Neural crest cell (in vitro differentiated cells): ENCODE measurements at regions not wholly inside any gene's neighbourhood (a gene's known extent, or its start where the extent isn't known, plus 50 kb on each side); places are given as distances from the start of the nearest gene placed in this dataset.

ENCODE experiments used
- DNase-seq: peaks from one replicate; pipeline ENCODE4 v3.0.0; 2021; ENCODE audit warnings: low read depth, mixed read lengths, low spot score
- H3K27ac Mint-ChIP-seq: one replicate; pipeline ENCODE4 v1.8.0; 2021; ENCODE audit warnings: mild to moderate bottlenecking, mixed read lengths; ENCODE audit not compliant: unreplicated experiment
- H3K27me3 Mint-ChIP-seq: 2 replicates; pipeline ENCODE4 v1.8.0; 2021; ENCODE audit warnings: low read depth, mild to moderate bottlenecking, mixed read lengths
- H3K36me3 Mint-ChIP-seq: 2 replicates; pipeline ENCODE4 v1.8.0; 2021; ENCODE audit warnings: low read depth, mild to moderate bottlenecking, mixed read lengths
- H3K4me1 Mint-ChIP-seq: 2 replicates; pipeline ENCODE4 v1.8.0; 2021; ENCODE audit warnings: mixed read lengths
- H3K4me3 Mint-ChIP-seq: one replicate; pipeline ENCODE4 v1.8.0; 2021; ENCODE audit warnings: mild to moderate bottlenecking, mixed read lengths
- H3K9me3 Mint-ChIP-seq: 2 replicates; pipeline ENCODE4 v1.8.0; 2021; ENCODE audit warnings: mixed read lengths
- TF ChIP-seq, protein P1 (sequence below): fragments of 200-600 bp; sonication (generic); conservative IDR thresholded peaks from 2 replicates; pipeline ENCODE4 v1.5.0; 2021; ENCODE audit warnings: antibody characterized with exemption, mild to moderate bottlenecking

DNA sequence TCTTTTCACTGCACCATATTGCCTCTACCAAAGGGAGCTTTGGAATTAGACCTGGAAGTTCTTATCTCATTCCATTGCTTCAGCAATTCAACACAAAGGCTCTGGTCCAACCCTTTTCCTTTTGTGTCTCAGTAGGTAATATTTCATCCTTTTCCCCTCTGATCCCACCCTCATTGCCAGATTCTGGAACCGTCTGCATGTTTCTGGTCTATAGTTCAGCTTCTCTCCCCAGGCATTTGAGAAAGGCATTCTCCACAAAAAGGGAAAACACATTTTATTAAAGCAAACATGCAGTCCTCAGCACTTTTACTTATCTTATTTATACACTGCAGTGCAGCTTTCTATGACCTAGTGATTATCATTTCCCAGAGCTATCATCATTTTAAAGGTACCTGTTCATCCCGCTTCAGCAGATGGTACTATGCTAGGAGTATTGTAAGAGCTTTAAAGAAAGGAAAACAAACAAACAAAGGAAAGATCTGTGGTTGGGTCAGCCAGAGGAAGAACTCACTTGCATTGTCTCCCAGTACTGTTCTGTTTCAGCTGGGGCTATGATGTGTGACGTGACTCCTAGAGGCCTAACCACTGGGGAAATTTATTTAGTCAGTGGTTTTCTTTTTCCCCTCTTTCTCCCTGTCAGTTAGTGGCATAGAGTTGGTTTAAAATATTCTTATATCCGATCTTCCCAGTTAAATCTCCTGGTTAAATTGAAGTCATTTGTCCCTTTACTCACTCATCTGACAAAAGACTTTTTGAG, 269.2 kb downstream of the TMEM38B start:
- H3K4me1 Mint-ChIP-seq: peaks cover 48% of the 10 kb centered on the region
- no peaks in the 10 kb centered on the region for H3K36me3 Mint-ChIP-seq
- H3K4me3 Mint-ChIP-seq: no peak overlapping the region
- TF ChIP-seq, protein P1, sequence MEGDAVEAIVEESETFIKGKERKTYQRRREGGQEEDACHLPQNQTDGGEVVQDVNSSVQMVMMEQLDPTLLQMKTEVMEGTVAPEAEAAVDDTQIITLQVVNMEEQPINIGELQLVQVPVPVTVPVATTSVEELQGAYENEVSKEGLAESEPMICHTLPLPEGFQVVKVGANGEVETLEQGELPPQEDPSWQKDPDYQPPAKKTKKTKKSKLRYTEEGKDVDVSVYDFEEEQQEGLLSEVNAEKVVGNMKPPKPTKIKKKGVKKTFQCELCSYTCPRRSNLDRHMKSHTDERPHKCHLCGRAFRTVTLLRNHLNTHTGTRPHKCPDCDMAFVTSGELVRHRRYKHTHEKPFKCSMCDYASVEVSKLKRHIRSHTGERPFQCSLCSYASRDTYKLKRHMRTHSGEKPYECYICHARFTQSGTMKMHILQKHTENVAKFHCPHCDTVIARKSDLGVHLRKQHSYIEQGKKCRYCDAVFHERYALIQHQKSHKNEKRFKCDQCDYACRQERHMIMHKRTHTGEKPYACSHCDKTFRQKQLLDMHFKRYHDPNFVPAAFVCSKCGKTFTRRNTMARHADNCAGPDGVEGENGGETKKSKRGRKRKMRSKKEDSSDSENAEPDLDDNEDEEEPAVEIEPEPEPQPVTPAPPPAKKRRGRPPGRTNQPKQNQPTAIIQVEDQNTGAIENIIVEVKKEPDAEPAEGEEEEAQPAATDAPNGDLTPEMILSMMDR: no peak
- H3K9me3 Mint-ChIP-seq: no peaks in the 10 kb centered on the region
- H3K27me3 Mint-ChIP-seq: no peaks in the 10 kb centered on the region
- no peak for DNase-seq
- peak overlapping the region; percentile 0 for H3K27ac Mint-ChIP-seq

DNA sequence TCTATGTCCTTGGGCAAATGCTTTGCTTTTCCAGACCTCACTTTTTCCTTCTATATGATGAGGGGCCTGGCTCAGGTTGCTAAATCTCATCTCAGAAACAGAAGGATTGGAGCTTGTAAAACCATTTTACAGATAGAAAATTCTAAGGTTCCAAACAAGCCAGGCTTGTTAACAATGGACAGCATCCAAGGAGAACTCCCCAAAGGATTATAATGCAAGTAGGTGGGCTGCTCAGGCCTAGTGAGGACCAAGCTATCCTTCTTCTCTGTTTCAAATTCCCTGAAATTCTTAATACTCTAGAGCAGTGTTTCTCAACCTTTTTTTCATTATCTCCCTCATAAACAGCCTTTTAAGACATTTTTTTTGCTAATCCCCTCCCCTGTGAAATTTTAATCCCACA, 269.8 kb downstream of the TMEM38B start:
- Mint-ChIP-seq H3K36me3 (no peaks in the 10 kb centered on the region), H3K9me3 (no peaks in the 10 kb centered on the region), H3K4me3 (no peak overlapping the region), H3K27me3 (no peaks in the 10 kb centered on the region), H3K4me1 (peaks cover 48% of the 10 kb centered on the region), H3K27ac (no peak overlapping the region)
- TF ChIP-seq, protein P1: no peak
- DNase-seq: no peak

DNA sequence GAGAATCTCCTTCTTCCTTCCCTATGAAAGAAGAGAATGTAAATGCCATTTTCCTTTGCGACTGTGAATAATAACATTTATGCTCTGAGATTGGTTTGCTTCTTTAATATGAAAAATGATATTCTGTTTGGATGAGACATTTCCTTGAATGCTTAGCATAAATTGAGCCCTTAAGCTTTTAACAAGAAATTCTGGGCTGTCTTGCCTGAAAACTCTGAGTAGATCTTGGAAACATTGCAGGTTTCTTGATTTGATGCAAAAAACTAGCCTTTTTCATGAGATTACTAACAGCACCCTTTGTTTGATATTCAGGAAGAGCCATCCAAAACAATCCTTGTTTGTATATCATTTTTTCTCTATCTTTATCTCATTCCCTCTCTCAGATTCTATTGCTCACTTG, 272.5 kb downstream of the TMEM38B start:
- Mint-ChIP-seq H3K36me3 (no peaks in the 10 kb centered on the region), H3K4me1 (peaks cover 64% of the 10 kb centered on the region), H3K9me3 (no peaks in the 10 kb centered on the region)

DNA sequence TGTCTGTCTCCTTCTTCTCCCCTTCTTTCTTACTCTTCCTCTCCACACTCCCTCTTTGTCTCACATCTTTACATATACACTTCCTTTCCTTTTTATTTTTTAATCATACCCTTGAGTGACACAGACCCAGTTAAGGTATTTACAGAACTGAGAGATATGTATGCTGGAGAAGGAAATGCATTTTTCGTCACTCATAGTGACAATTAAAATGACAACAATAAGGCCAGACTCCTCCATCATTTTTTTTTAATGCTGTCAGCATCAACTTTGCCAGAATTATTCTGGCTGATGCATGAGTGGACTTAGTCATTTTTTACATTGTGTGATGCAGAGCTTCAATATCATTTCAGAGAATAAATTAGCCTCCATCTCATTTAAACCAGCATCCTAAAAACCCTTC, 272.9 kb downstream of the TMEM38B start:
- Mint-ChIP-seq H3K9me3 (no peaks in the 10 kb centered on the region), H3K36me3 (no peaks in the 10 kb centered on the region), H3K27me3 (no peaks in the 10 kb centered on the region), H3K4me3 (no peak overlapping the region), H3K27ac (no peak overlapping the region), H3K4me1 (peaks cover 69% of the 10 kb centered on the region)
- no peak for DNase-seq
- TF ChIP-seq, protein P1: no peak

More for the DNA sequence above, 272.5 kb downstream of the TMEM38B start:
- TF ChIP-seq, protein P1: no peak
- H3K27me3 Mint-ChIP-seq: no peaks in the 10 kb centered on the region
- no peak for DNase-seq
- H3K4me3 Mint-ChIP-seq: no peak overlapping the region
- no peak overlapping the region for H3K27ac Mint-ChIP-seq

DNA sequence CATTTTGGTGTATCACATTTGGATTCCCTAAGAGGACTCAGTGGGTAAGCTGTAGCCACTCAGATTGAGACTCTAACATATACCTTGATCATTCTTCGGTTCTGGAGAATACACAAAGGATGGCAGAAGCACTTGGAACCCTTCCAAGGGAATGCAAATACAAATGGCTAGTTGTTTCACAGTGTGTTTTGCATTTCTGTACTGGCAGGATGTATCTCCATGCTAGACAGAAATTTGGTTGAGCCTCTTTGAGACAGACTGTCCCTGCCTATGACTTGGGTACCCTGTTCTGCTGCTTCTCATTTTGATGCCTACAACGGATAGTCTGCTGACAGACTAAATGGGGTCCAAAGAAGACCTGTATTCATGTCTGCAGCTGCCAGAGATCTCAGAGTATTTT, 273.5 kb downstream of the TMEM38B start:
- Mint-ChIP-seq H3K27me3 (no peaks in the 10 kb centered on the region), H3K36me3 (no peaks in the 10 kb centered on the region), H3K4me3 (no peak overlapping the region), H3K9me3 (no peaks in the 10 kb centered on the region), H3K27ac (peak overlapping the region; percentile 22), H3K4me1 (peaks cover 74% of the 10 kb centered on the region)
- no peak for DNase-seq
- TF ChIP-seq, protein P1: no peak
